Spinal cord (tissue), 9 donors: ENCODE measurements at regions not wholly inside any gene's neighbourhood (a gene's known extent, or its start where the extent isn't known, plus 50 kb on each side); places are given as distances from the start of the nearest gene placed in this dataset.
A peak's percentile ranks its signal among the peaks of the same experiment; 100 is the strongest.
"Not testable (repeated sequence)": the region's sequence is repeated elsewhere in the genome, so short reads cannot be mapped to it uniquely, and the experiment has no call there.

Experiments
- DNase-seq, 6 donors: peaks; one replicate each; pipeline versions ENCODE4 v3.0.0 to v3.0.0-alpha.2; 2013 to 2015; ENCODE audit warnings: low spot score in 6 of 6, low read depth in 4 of 6
- H3K27ac ChIP-seq: one replicate; pipeline ENCODE4 v1.5.1; 2013; ENCODE audit warnings: low read depth, low read length, control low read depth
- H3K27me3 ChIP-seq: one replicate; pipeline ENCODE4 v1.6.1; 2013; ENCODE audit warnings: low read length; ENCODE audit not compliant: control insufficient read depth, insufficient read depth
- H3K36me3 ChIP-seq: one replicate; pipeline ENCODE4 v1.6.1; 2013; ENCODE audit warnings: low read length; ENCODE audit not compliant: control insufficient read depth, insufficient read depth
- H3K4me1 ChIP-seq: one replicate; pipeline ENCODE4 v1.6.1; 2013; ENCODE audit warnings: low read length; ENCODE audit not compliant: control insufficient read depth, insufficient read depth
- H3K4me3 ChIP-seq: one replicate; pipeline ENCODE4 v1.5.1; 2013; ENCODE audit warnings: low read depth, low read length, control low read depth
- H3K9me3 ChIP-seq: one replicate; pipeline ENCODE4 v1.6.1; 2013; ENCODE audit warnings: low read length; ENCODE audit not compliant: control insufficient read depth, insufficient read depth
- WGBS: methylation state at CpG from one replicate; pipeline ENCODE4 v1.1.5; 2013; ENCODE audit warnings: missing lambda C conversion rate; ENCODE audit not compliant: insufficient coverage; 5-methylcytosine and 5-hydroxymethylcytosine counted together
- donor health status: healthy.

- no peaks in the 10 kb centered on the region for H3K36me3 ChIP-seq
- H3K4me3 ChIP-seq: no peak overlapping the region
- no peak for DNase-seq
- no peaks in the 10 kb centered on the region for H3K9me3 ChIP-seq
- H3K4me1 ChIP-seq: no peaks in the 10 kb centered on the region
- no peaks in the 10 kb centered on the region for H3K27me3 ChIP-seq
- H3K27ac ChIP-seq: no peak overlapping the region
These were observed 1017.3 kb upstream of the PCDH20 start for GRCh38 chr13:62432906-62433305.

GRCh38 chr13:62432295-62432694 is 1016.6 kb upstream of the PCDH20 start:
- Histone ChIP-seq H3K27me3 (no peaks in the 10 kb centered on the region), H3K36me3 (no peaks in the 10 kb centered on the region)
- WGBS: 100% methylated on average over 1 of the region's 1 CpG

GRCh38 chr13:62431852-62432251 is 1016.2 kb upstream of the PCDH20 start:
- DNase-seq: no peak
- no peaks in the 10 kb centered on the region for H3K27me3 ChIP-seq
- H3K27ac ChIP-seq: no peak overlapping the region
- no peaks in the 10 kb centered on the region for H3K4me1 ChIP-seq
- H3K9me3 ChIP-seq: no peaks in the 10 kb centered on the region
- no peak overlapping the region for H3K4me3 ChIP-seq
- no peaks in the 10 kb centered on the region for H3K36me3 ChIP-seq

More at GRCh38 chr13:62432295-62432694, 1016.6 kb upstream of the PCDH20 start:
- DNase-seq: no peak
- Histone ChIP-seq H3K9me3 (no peaks in the 10 kb centered on the region), H3K4me1 (no peaks in the 10 kb centered on the region), H3K27ac (no peak overlapping the region), H3K4me3 (no peak overlapping the region)

- H3K36me3 ChIP-seq: no peaks in the 10 kb centered on the region
- no peaks in the 10 kb centered on the region for H3K9me3 ChIP-seq
- H3K4me1 ChIP-seq: no peaks in the 10 kb centered on the region
- no peaks in the 10 kb centered on the region for H3K27me3 ChIP-seq
- H3K4me3 ChIP-seq: no peak overlapping the region
- peak in 1 of 6 donors; percentile 12 for DNase-seq
- H3K27ac ChIP-seq: no peak overlapping the region
- WGBS: no CpG with 5 or more reads among the region's 3 CpGs
These were observed 1003.2 kb upstream of the PCDH20 start for GRCh38 chr13:62418872-62419271.

GRCh38 chr13:62418376-62418775 is 1002.7 kb upstream of the PCDH20 start:
- 0% methylated on average over 1 of the region's 4 CpGs for WGBS
- DNase-seq: peak in 2 of 6 donors; percentile 2 to 29
- H3K9me3 ChIP-seq: no peaks in the 10 kb centered on the region
- no peak overlapping the region for H3K4me3 ChIP-seq
- no peak overlapping the region for H3K27ac ChIP-seq
- H3K4me1 ChIP-seq: no peaks in the 10 kb centered on the region
- no peaks in the 10 kb centered on the region for H3K36me3 ChIP-seq
- no peaks in the 10 kb centered on the region for H3K27me3 ChIP-seq

- DNase-seq: no peak
- H3K27ac ChIP-seq: no peak overlapping the region
- H3K27me3 ChIP-seq: no peaks in the 10 kb centered on the region
- no CpG with 5 or more reads among the region's 5 CpGs for WGBS
- no peaks in the 10 kb centered on the region for H3K36me3 ChIP-seq
- H3K9me3 ChIP-seq: no peaks in the 10 kb centered on the region
- H3K4me3 ChIP-seq: no peak overlapping the region
- no peaks in the 10 kb centered on the region for H3K4me1 ChIP-seq
These were observed 992.2 kb upstream of the PCDH20 start for GRCh38 chr13:62407871-62408270.

GRCh38 chr13:62388515-62388914 is 972.9 kb upstream of the PCDH20 start:
- no peaks in the 10 kb centered on the region for H3K4me1 ChIP-seq
- no peak for DNase-seq

GRCh38 chr13:62387647-62388046 is 972.0 kb upstream of the PCDH20 start:
- Histone ChIP-seq H3K4me3 (no peak overlapping the region), H3K4me1 (no peaks in the 10 kb centered on the region), H3K27ac (no peak overlapping the region), H3K36me3 (no peaks in the 10 kb centered on the region), H3K9me3 (no peaks in the 10 kb centered on the region), H3K27me3 (no peaks in the 10 kb centered on the region)
- no CpG with 5 or more reads among the region's 3 CpGs for WGBS
- peak in 5 of 6 donors; percentile 3 to 89 (median 26) for DNase-seq

More at GRCh38 chr13:62388515-62388914, 972.9 kb upstream of the PCDH20 start:
- no peak overlapping the region for H3K27ac ChIP-seq
- no peak overlapping the region for H3K4me3 ChIP-seq
- no peaks in the 10 kb centered on the region for H3K9me3 ChIP-seq
- no peaks in the 10 kb centered on the region for H3K36me3 ChIP-seq
- 71% methylated on average over 1 of the region's 2 CpGs for WGBS
- no peaks in the 10 kb centered on the region for H3K27me3 ChIP-seq

GRCh38 chr13:62379241-62379640 is 963.6 kb upstream of the PCDH20 start:
- H3K4me1 ChIP-seq, H3K4me3 ChIP-seq, H3K9me3 ChIP-seq, H3K27ac ChIP-seq, DNase-seq, H3K27me3 ChIP-seq, H3K36me3 ChIP-seq: not testable (repeated sequence)
- 96% methylated on average over 18 of the region's 21 CpGs for WGBS

GRCh38 chr13:62377838-62378237 is 962.2 kb upstream of the PCDH20 start:
- 100% methylated on average over 1 of the region's 1 CpG for WGBS
- Histone ChIP-seq H3K27ac (no peak overlapping the region), H3K4me1 (no peaks in the 10 kb centered on the region)

More at GRCh38 chr13:62377838-62378237, 962.2 kb upstream of the PCDH20 start:
- H3K27me3 ChIP-seq: no peaks in the 10 kb centered on the region
- H3K36me3 ChIP-seq: no peaks in the 10 kb centered on the region
- no peaks in the 10 kb centered on the region for H3K9me3 ChIP-seq
- H3K4me3 ChIP-seq: no peak overlapping the region
- peak in 1 of 6 donors; percentile 20 for DNase-seq
